NCI-H2081 (cell line): ENCODE measurements at regions not wholly inside any gene's neighbourhood (a gene's known extent, or its start where the extent isn't known, plus 50 kb on each side); places are given as distances from the start of the nearest gene placed in this dataset.
"Not testable (repeated sequence)": the region's sequence is repeated elsewhere in the genome, so short reads cannot be mapped to it uniquely, and the experiment has no call there.

Experiments used
- DNase-seq, 2 experiments: peaks; one replicate each; lab custom pipeline; 2025; lab: John Stamatoyannopoulos, UW

DNA sequence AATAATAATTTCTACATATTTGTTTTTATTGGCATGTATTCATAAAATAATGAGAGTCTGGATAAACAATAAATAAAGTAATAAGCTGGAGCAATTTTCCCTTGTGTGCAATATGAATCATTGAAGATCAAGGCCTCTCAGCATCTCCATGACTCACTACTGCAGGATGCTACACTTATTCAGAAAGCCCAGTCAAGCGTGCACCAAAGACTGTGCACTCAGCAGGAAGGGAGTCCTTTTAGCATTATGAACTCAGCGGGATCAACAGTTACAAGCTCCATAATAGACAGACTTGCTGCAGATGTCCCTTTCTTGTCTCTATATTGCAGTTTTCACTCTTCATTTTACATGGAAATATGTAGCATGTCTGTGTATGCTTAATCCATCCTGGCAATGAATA is 485.3 kb downstream of the CDH9 start:
- peak; percentile 97 to 100 for DNase-seq

GRCh38 chr5:26543987-26544386 is 494.4 kb downstream of the CDH9 start:
- DNase-seq, result no peak

DNA sequence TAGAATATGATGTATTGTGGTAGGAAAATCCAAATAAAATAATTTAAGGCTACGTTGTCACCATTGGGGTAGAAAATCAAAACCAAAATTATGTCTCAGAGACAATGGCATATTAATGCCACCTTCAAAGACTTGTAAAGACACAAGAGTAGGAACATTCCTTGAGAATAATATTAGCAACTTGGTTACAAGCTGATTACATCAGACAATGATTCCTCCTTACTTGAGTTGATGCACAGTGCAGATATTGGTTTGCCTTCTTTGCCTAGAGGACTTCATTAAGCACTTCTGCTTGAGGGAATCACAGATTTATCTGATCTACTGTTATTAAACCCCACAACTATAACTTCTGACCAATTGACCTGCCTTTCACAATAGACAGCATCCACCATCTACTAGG is 500.2 kb downstream of the CDH9 start:
- DNase-seq, result no peak

GRCh38 chr5:26535215-26535614 is 503.2 kb downstream of the CDH9 start:
- DNase-seq, result no peak

GRCh38 chr5:26530305-26530704 is 508.1 kb downstream of the CDH9 start:
- no peak for DNase-seq

GRCh38 chr5:26519245-26519644 is 519.1 kb downstream of the CDH9 start:
- no peak for DNase-seq

- no peak for DNase-seq
Measured at GRCh38 chr5:26518065-26518464, 520.3 kb downstream of the CDH9 start.

DNA sequence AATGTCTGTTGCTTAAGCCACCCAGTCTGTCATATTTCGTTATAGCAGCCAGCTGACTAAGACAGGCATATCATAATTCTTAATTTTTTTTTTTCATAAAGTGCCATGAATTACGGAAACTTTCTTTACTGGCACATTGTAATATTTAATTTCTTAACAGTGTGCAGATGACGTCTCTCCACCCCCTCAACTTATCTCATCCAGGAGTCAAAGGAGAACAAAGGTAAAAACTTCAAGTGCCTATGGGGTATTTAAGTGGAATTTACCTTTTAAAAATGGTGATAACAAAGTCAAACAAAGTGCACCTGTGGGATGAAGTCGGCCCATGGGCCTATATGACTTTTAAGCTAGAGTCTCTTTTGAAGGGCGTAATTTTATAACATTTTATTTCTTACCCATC is 539.4 kb downstream of the CDH9 start:
- no peak for DNase-seq

- no peak for DNase-seq
Measured at GRCh38 chr5:26495437-26495836, 542.9 kb downstream of the CDH9 start.

DNA sequence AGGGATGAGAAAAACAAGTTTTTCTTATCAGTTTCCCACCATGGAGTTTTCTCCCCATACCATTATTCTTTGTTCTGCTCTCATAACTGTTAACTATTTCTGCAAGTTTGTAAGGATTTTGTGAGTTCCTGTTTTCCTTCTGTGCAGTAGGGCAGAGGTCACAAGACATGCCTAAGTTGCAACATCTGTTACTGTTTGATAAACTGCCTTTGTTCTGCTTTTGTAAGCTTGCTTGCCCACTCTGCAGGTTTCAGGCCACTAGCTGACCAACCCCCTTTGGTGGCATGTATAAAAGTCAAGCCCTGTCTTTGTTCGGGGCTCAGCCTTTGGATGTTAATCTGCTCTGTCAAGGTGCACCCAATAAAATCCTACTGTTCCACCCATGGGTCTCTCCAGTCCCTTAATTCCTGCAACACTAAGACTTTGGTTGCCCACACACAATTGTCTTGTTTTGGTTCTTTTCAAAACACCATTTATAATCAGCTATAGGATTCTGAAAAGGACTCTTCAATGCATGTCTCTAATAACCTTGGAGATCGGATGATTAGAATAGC is 545.4 kb downstream of the CDH9 start:
- DNase-seq, result no peak

DNA sequence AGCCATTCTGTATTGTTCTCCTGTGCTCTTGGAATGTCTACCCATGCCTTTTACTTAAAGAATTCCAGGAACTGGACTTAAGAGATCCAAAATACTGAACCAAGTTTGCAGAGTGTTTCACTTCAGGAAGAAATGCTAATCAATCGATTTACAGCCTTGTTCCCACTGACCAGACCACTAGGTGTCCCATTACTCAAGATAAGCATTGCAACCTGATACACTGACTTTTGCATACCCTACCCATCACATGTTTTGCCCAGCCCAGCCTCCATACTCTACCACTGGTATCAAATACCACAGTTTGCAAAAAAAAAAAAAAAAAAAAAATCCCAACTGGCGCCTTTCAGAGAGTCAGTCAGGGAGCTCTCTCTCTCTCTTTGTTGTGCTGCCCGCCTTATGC is 550.8 kb downstream of the CDH9 start:
- no peak for DNase-seq

DNA sequence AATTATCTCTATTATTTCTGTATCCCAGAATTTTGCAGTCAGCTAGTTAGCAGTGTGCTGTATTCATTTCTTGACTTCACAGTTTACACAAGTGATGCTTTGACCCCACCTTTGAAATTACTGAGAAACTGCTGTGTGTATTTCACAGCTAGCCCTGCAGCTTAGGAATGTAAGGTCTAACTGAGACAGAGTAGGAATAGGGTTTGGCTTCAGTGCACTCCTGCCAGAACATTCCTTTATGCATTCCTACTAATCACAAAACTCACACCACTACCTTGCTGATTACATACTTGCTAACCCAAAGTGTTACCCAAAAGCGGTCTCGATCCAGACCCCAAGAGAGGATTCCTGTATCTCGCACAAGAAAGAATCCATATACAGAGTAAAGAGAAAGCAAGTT is 551.8 kb downstream of the CDH9 start:
- DNase-seq, result no peak

- DNase-seq, result not testable (repeated sequence)
Measured at GRCh38 chr5:26485146-26485860, 553.1 kb downstream of the CDH9 start.

DNA sequence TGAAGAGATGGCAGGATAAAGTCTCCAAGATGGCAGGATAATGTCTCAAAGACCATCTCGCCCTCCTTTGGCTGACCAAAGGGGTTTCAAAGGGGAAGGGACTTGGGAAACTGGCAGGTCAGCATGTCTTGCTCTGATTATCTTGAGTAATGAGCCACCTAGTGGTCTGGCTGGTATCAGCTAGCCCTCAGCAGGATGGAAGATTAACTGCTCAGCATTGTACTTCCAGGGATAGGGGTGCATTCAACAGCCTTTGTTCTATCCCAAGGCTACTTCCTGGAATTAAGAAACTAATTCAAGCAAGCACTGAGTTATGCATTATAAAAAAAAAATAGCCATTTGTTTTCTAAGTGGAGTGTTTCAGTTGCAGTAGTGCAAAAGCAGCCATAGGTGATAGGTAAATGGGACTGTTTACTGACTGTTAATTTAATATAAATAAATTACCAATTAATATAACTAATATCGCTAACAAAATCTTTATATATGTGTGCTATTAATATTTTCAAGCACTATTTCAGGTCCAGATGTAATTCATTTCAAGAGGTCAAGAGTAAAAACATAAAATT is 555.5 kb downstream of the CDH9 start:
- DNase-seq, result peak; percentile 75 to 90

DNA sequence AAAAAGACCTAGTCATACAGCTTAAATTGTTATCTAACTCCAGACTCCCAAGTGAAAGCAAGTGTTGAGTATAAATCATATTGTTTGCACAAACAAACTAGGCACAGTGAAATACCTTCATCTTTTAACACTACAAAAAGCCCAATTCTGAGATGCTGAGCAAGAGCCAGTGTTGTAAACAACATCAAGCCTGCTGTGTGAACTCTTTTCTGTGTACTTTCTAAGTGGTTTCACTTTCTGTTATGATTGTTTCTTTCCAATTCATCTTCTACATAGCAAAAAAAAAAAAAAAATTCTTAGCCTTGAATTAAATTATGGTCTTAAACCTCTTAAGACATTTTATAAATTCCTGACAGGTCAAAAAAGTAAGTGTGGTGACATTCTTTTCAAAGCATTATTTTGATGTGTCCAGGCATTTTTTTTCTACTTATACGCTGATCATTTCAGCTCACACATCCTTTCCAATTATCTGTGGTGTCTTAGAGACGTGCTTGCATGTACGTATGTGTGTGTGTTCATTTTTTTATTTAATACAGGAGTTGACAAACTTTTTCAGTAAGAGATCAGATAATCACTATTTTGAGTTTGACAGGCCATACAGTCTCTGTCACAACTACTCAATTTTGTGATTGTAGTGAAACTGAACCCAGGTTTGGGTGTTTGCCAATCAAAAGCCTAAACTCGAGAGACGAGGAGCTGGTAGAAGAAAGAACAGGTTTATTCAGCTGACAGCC is 556.1 kb downstream of the CDH9 start:
- DNase-seq, result no peak

DNA sequence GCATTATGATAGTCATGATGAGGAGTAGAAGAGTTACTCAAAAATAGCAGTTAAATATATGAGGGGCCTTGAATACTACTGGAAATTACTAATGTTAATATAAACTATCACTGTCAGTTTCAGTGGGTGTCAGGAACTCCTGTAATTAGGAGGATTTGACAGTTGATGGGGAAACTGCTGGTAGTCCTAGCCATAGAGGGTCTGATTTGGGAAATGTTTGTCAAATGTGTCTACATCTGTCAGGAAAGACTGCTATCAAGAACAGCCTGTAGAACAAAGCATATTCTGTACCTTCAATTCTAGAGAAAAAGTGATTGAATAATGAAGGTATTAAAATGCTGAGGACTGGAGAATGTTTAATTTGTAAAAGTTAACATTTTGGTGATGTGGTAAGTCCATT is 567.9 kb downstream of the CDH9 start:
- DNase-seq, result no peak

- no peak for DNase-seq
Measured at GRCh38 chr5:26439121-26439520, 599.3 kb downstream of the CDH9 start.

DNA sequence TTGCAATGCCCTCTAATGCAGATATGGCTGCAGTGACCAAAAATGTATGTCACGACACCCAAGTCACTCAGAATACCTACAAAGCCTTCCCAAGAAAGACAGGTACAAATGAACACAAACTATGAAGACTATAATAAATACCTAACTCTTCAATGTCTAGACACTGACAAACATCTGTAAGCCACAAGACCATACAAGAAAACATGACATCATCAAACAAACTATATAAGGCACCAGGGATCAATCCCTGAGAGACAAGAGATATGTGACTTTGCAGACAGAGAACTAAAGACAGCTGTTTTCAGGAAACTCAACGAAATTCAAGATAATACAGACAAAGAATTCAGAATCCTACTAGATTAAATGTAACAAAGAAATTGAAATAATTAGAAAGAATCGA is 603.7 kb downstream of the CDH9 start:
- no peak for DNase-seq

DNA sequence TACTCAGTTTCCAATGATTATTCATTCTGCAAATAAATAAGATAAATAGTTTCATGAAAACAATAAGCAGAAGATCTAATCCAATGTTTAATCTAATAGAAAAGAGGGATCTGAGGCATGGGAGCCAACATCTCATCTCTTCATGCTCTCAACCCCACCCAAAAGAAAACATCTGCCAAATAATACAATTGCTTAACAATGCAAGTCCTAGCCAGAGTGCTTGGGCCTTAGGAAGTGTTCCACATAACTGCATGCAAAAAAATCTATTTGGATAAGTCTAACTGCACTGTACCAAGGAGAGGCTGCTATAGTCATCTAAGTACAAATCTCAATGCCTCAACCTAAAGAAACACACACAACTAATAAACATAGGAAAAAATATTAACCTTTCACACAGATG is 606.0 kb downstream of the CDH9 start:
- DNase-seq, result no peak

- DNase-seq, result no peak
Measured at GRCh38 chr5:26430323-26430722, 608.1 kb downstream of the CDH9 start.

GRCh38 chr5:26427281-26427680 is 611.1 kb downstream of the CDH9 start:
- no peak for DNase-seq

GRCh38 chr5:26419987-26420386 is 618.4 kb downstream of the CDH9 start:
- no peak for DNase-seq

DNA sequence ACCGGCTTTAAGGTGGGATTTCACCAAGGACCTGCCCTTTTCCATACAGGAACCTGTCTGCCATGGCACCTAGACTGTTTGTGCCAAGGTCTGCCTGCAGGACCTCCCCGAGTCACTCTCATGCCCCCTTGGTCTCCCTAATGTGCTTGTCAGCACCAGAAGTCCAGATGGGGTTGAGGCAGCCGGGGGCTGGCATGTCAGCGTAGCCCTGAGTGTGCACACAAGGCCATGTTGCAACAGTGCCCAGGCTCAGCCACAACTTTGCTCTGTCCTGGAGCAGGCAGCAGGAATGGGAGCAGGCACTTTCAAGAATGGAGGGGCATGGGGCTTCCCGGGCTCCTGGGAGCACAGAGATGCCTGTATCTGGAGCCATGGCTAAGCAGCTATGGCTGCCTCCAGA is 621.5 kb downstream of the CDH9 start:
- DNase-seq, result no peak
